HG03175 (cell line): ENCODE measurements at regions not wholly inside any gene's neighbourhood (a gene's known extent, or its start where the extent isn't known, plus 50 kb on each side); places are given as distances from the start of the nearest gene placed in this dataset.
A peak's percentile ranks its signal among the peaks of the same experiment; 100 is the strongest.
"Not testable (repeated sequence)": the region's sequence is repeated elsewhere in the genome, so short reads cannot be mapped to it uniquely, and the experiment has no call there.

ENCODE experiments used
- ATAC-seq: cut with Tn5 transposase; IDR thresholded peaks from one replicate; pipeline ENCODE4 v1.9.1; 2021; ENCODE audit warnings: mild to moderate bottlenecking, moderate library complexity; ENCODE audit not compliant: unreplicated experiment

- ATAC-seq: no peak
These were observed 157.4 kb downstream of the SKIDA1 start for GRCh38 chr10:21368022-21368582.

GRCh38 chr10:21366108-21366507, 159.4 kb downstream of the SKIDA1 start:
- ATAC-seq: not testable (repeated sequence)

GRCh38 chr10:21364196-21365114, 161.0 kb downstream of the SKIDA1 start:
- no peak for ATAC-seq

GRCh38 chr10:21363731-21364104, 161.8 kb downstream of the SKIDA1 start:
- no peak for ATAC-seq

- ATAC-seq: no peak
These were observed 162.3 kb downstream of the SKIDA1 start for GRCh38 chr10:21363092-21363730.

GRCh38 chr10:21359202-21359601, 166.3 kb downstream of the SKIDA1 start:
- ATAC-seq: no peak

- no peak for ATAC-seq
These were observed 169.9 kb downstream of the SKIDA1 start for GRCh38 chr10:21355591-21356011.

GRCh38 chr10:21352886-21353285, 172.6 kb downstream of the SKIDA1 start:
- peak; percentile 89 for ATAC-seq

- not testable (repeated sequence) for ATAC-seq
These were observed 173.9 kb downstream of the SKIDA1 start for GRCh38 chr10:21351594-21351993.

- no peak for ATAC-seq
These were observed 175.6 kb downstream of the SKIDA1 start for GRCh38 chr10:21349912-21350286.

- no peak for ATAC-seq
These were observed 177.7 kb downstream of the SKIDA1 start for GRCh38 chr10:21347785-21348170.

- ATAC-seq: no peak
These were observed 178.3 kb downstream of the SKIDA1 start for GRCh38 chr10:21347043-21347784.

GRCh38 chr10:21343087-21343486, 182.4 kb downstream of the SKIDA1 start:
- no peak for ATAC-seq

GRCh38 chr10:21342499-21342898, 183.0 kb downstream of the SKIDA1 start:
- ATAC-seq: not testable (repeated sequence)

GRCh38 chr10:21340331-21340730, 185.2 kb downstream of the SKIDA1 start:
- ATAC-seq: no peak

- no peak for ATAC-seq
These were observed 188.2 kb downstream of the SKIDA1 start for GRCh38 chr10:21337171-21337792.

- no peak for ATAC-seq
These were observed 188.9 kb downstream of the SKIDA1 start for GRCh38 chr10:21336476-21337170.

- ATAC-seq: no peak
These were observed 190.4 kb downstream of the SKIDA1 start for GRCh38 chr10:21334891-21335696.

GRCh38 chr10:21330628-21331020, 194.9 kb downstream of the SKIDA1 start:
- ATAC-seq: no peak
